Activated B cell treated with CpG ODN at 0.5 μM for 24 hours (primary cell): ENCODE measurements at regions not wholly inside any gene's neighbourhood (a gene's known extent, or its start where the extent isn't known, plus 50 kb on each side); places are given as distances from the start of the nearest gene placed in this dataset.

Experiments
- ATAC-seq: fragments of 200-7000 bp; cut with Tn5 transposase; one replicate; pipeline ENCODE4 v1.10.0; 2021; ENCODE audit warnings: low read depth, mild to moderate bottlenecking, moderate library complexity
- CTCF ChIA-PET: fragments of 350-600 bp; sonication (Branson Sonifier 250); formaldehyde crosslinking; loops from one replicate; lab custom pipeline; 2021; ENCODE audit warnings: antibody characterized with exemption; lab: Charles Lee
- POLR2A ChIA-PET: fragments of 350-600 bp; sonication (Branson Sonifier 250); formaldehyde crosslinking; loops from one replicate; lab custom pipeline; 2021; ENCODE audit warnings: antibody characterized with exemption; lab: Charles Lee
- DNase-seq: peaks from one replicate; pipeline ENCODE4 v3.0.0; 2022
- H3K27ac Mint-ChIP-seq: one replicate; pipeline ENCODE4 v1.8.0; 2020; ENCODE audit warnings: mixed read lengths
- H3K27me3 Mint-ChIP-seq: one replicate; pipeline ENCODE4 v1.8.0; 2021; ENCODE audit warnings: mixed read lengths
- H3K36me3 Mint-ChIP-seq: one replicate; pipeline ENCODE4 v1.8.0; 2021; ENCODE audit warnings: low read depth, mixed read lengths
- H3K4me1 Mint-ChIP-seq: one replicate; pipeline ENCODE4 v1.8.0; 2021; ENCODE audit warnings: mixed read lengths
- H3K4me3 Mint-ChIP-seq: one replicate; pipeline ENCODE4 v1.8.0; 2020; ENCODE audit warnings: mild to moderate bottlenecking, mixed read lengths
- H3K9me3 Mint-ChIP-seq: one replicate; pipeline ENCODE4 v1.8.0; 2020; ENCODE audit warnings: mixed read lengths
- intact Hi-C: fragments of 100-400 bp; cut with micrococcal nuclease; formaldehyde crosslinking; loops from one replicate; pipeline ENCODE4 v1.15.1; 2024
- TF ChIP-seq, protein P1 (sequence below): fragments of 200-600 bp; IDR thresholded peaks from one replicate; pipeline ENCODE4 v1.8.0; 2022; ENCODE audit warnings: antibody characterized with exemption, mild to moderate bottlenecking

- intact Hi-C loops: no loop called here
- ATAC-seq (no peak), DNase-seq (no peak)
- Mint-ChIP-seq H3K27me3 (peaks cover 5% of the 10 kb centered on the region), H3K4me3 (no peak overlapping the region), H3K27ac (no peak overlapping the region), H3K9me3 (peaks cover 4% of the 10 kb centered on the region), H3K4me1 (no peaks in the 10 kb centered on the region), H3K36me3 (no peaks in the 10 kb centered on the region)
- POLR2A ChIA-PET: no interaction called here
- TF ChIP-seq, protein P1, sequence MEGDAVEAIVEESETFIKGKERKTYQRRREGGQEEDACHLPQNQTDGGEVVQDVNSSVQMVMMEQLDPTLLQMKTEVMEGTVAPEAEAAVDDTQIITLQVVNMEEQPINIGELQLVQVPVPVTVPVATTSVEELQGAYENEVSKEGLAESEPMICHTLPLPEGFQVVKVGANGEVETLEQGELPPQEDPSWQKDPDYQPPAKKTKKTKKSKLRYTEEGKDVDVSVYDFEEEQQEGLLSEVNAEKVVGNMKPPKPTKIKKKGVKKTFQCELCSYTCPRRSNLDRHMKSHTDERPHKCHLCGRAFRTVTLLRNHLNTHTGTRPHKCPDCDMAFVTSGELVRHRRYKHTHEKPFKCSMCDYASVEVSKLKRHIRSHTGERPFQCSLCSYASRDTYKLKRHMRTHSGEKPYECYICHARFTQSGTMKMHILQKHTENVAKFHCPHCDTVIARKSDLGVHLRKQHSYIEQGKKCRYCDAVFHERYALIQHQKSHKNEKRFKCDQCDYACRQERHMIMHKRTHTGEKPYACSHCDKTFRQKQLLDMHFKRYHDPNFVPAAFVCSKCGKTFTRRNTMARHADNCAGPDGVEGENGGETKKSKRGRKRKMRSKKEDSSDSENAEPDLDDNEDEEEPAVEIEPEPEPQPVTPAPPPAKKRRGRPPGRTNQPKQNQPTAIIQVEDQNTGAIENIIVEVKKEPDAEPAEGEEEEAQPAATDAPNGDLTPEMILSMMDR: no peak
- CTCF ChIA-PET: no interaction called here
These were observed 75.0 kb upstream of the SPRED2 start for GRCh38 chr2:65507102-65508069.

DNA sequence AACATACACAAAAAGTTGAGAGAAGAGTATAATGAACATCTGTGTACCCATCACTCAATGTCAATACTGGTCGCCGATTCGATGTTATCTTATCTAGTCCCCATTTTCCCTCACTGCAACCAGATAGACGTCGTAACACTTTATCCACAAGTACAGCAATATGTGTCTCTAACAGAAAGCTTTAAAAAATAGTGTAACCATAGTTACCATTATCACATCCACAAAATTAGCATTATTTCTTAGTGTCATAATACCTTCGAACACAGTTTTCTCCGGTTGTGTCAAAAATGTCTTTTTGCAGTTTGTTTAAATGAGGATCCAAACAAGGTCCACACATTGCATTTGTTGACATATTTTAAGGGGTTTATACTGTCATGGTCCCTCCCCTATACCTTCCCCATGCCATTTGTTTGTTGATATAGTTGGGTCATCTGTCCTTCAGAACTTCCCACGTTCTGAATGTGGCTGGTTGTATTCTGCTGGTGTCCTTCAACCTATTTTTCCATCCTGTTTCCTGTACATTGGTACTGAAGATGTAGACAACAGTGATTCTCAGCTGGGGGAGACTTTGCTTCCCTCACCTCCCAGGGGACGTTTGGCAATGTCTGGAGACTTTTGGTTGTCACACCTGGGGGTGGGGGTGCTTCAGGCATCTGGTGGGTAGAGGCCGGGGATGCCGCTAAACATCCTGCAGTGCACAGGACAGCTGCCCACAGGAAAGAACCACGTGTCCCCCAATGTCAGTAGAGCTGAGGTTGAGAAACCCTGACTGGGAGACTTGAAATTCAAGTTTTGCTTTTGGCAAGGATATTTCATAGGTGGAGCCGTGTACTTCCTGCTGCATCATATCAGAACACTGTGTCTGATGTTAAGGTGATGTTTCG, 72.7 kb upstream of the SPRED2 start:
- H3K27me3 Mint-ChIP-seq: peaks cover 3% of the 10 kb centered on the region
- ChIA-PET POLR2A (no interaction called here), CTCF (no interaction called here)
- H3K4me3 Mint-ChIP-seq: no peak overlapping the region
- peaks cover 4% of the 10 kb centered on the region for H3K9me3 Mint-ChIP-seq
- no peaks in the 10 kb centered on the region for H3K4me1 Mint-ChIP-seq
- TF ChIP-seq, protein P1: no peak
- no peak overlapping the region for H3K27ac Mint-ChIP-seq
- DNase-seq (no peak), ATAC-seq (no peak)
- no peaks in the 10 kb centered on the region for H3K36me3 Mint-ChIP-seq
- intact Hi-C loops: no loop called here

DNA sequence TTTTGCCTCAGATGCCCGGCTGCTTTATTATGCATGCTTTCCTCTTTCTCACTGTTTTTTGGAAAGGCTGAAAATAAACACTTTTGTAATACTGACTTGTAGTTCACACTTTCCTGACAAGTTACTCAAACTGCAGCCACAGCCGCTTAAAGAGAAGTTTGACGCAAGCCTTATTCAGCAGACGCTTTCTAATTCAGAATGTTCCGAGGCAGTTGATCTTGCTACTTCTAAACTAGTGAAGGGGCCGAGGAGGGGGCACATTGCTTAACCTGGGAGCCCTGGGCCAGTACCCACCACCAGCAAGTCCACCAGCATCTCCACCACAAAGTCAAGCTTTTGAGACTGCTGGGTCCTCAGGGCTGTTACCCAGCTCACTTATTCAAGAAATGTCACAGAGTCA, 71.8 kb upstream of the SPRED2 start:
- H3K4me3 Mint-ChIP-seq: no peak overlapping the region
- peaks cover 4% of the 10 kb centered on the region for H3K9me3 Mint-ChIP-seq
- POLR2A ChIA-PET: no interaction called here
- TF ChIP-seq, protein P1: no peak
- no peaks in the 10 kb centered on the region for H3K36me3 Mint-ChIP-seq
- no peaks in the 10 kb centered on the region for H3K4me1 Mint-ChIP-seq
- peaks cover 3% of the 10 kb centered on the region for H3K27me3 Mint-ChIP-seq
- no peak for DNase-seq
- CTCF ChIA-PET: no interaction called here
- no peak overlapping the region for H3K27ac Mint-ChIP-seq
- ATAC-seq: no peak
- intact Hi-C loops: no loop called here

GRCh38 chr2:65503746-65504145, 71.3 kb upstream of the SPRED2 start:
- ChIA-PET POLR2A (no interaction called here), CTCF (no interaction called here)
- Mint-ChIP-seq H3K9me3 (peaks cover 4% of the 10 kb centered on the region), H3K27me3 (peaks cover 3% of the 10 kb centered on the region), H3K4me1 (no peaks in the 10 kb centered on the region), H3K27ac (no peak overlapping the region), H3K4me3 (no peak overlapping the region), H3K36me3 (no peaks in the 10 kb centered on the region)
- intact Hi-C loops: no loop called here
- DNase-seq (no peak), ATAC-seq (no peak)
- TF ChIP-seq, protein P1: no peak

DNA sequence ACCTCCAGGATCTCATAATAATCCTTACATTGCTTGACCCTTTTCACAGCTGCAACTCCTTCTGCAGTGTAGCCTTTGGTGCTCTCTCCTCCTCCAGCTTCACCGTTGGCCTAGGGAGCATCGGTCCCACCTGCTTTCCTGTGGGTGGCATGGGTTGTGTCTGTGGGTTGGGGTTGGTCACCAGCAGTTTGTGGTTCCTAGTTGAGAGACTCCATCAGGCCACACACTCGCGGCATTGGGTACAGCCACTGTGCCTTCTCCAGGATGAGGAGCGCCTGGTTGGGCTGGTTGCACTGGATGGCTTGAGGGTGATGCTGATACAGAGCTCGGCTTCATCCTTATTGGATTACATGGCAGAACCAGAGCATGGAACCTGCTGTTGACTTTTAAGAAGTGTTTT, 69.4 kb upstream of the SPRED2 start:
- H3K27me3 Mint-ChIP-seq: peaks cover 3% of the 10 kb centered on the region
- TF ChIP-seq, protein P1: no peak
- no peaks in the 10 kb centered on the region for H3K36me3 Mint-ChIP-seq
- H3K9me3 Mint-ChIP-seq: no peaks in the 10 kb centered on the region
- intact Hi-C loops: no loop called here
- no peak for ATAC-seq
- ChIA-PET CTCF (no interaction called here), POLR2A (interaction anchor here (0.6 kb wide), 1 partner anchor 93 kb away, joined by 4 read pairs; no protein-coding TSS in a partner anchor)
- H3K27ac Mint-ChIP-seq: no peak overlapping the region
- H3K4me3 Mint-ChIP-seq: no peak overlapping the region
- no peak for DNase-seq
- H3K4me1 Mint-ChIP-seq: no peaks in the 10 kb centered on the region
